Glomerular endothelial cell (primary cell): ENCODE measurements at regions not wholly inside any gene's neighbourhood (a gene's known extent, or its start where the extent isn't known, plus 50 kb on each side); places are given as distances from the start of the nearest gene placed in this dataset.

Experiments
- DNase-seq: peaks from one replicate; pipeline ENCODE4 v3.0.0-alpha.2; 2011; ENCODE audit warnings: low read depth, low spot score; ENCODE audit errors: extremely low read depth

GRCh38 chr1:172753964-172754363 is 95.1 kb downstream of the FASLG start:
- no peak for DNase-seq

GRCh38 chr1:172754609-172755008 is 95.7 kb downstream of the FASLG start:
- no peak for DNase-seq

GRCh38 chr1:172755099-172755498 is 96.2 kb downstream of the FASLG start:
- DNase-seq = no peak

- no peak for DNase-seq
Observed at GRCh38 chr1:172756024-172756423, 97.1 kb downstream of the FASLG start.

GRCh38 chr1:172758259-172758658 is 99.4 kb downstream of the FASLG start:
- DNase-seq = no peak

GRCh38 chr1:172760121-172760520 is 101.2 kb downstream of the FASLG start:
- no peak for DNase-seq

- DNase-seq = no peak
Observed at GRCh38 chr1:172761581-172762486, 102.9 kb downstream of the FASLG start.

- no peak for DNase-seq
Observed at GRCh38 chr1:172763057-172763456, 104.2 kb downstream of the FASLG start.

GRCh38 chr1:172764378-172764777 is 105.5 kb downstream of the FASLG start:
- no peak for DNase-seq

GRCh38 chr1:172766462-172766861 is 107.6 kb downstream of the FASLG start:
- DNase-seq = no peak

GRCh38 chr1:172770071-172770470 is 111.2 kb downstream of the FASLG start:
- no peak for DNase-seq

- no peak for DNase-seq
Observed at GRCh38 chr1:172774561-172774960, 115.7 kb downstream of the FASLG start.

GRCh38 chr1:172775606-172776005 is 116.7 kb downstream of the FASLG start:
- DNase-seq = no peak

GRCh38 chr1:172776071-172776470 is 117.2 kb downstream of the FASLG start:
- no peak for DNase-seq

GRCh38 chr1:172777767-172778166 is 118.9 kb downstream of the FASLG start:
- no peak for DNase-seq

GRCh38 chr1:172778456-172779455 is 119.9 kb downstream of the FASLG start:
- DNase-seq = no peak

- DNase-seq = no peak
Observed at GRCh38 chr1:172779491-172779890, 120.6 kb downstream of the FASLG start.

GRCh38 chr1:172781513-172782140 is 122.7 kb downstream of the FASLG start:
- no peak for DNase-seq

- no peak for DNase-seq
Observed at GRCh38 chr1:172789840-172790239, 130.9 kb downstream of the FASLG start.

GRCh38 chr1:172790245-172790644 is 131.3 kb downstream of the FASLG start:
- no peak for DNase-seq

- no peak for DNase-seq
Observed at GRCh38 chr1:172793823-172794222, 134.9 kb downstream of the FASLG start.
